Large intestine (tissue), 3 donors: ENCODE measurements at regions not wholly inside any gene's neighbourhood (a gene's known extent, or its start where the extent isn't known, plus 50 kb on each side); places are given as distances from the start of the nearest gene placed in this dataset.
"Not testable (repeated sequence)": the region's sequence is repeated elsewhere in the genome, so short reads cannot be mapped to it uniquely, and the experiment has no call there.

ENCODE experiments used
- DNase-seq, 2 donors: peaks; one replicate each; pipeline versions ENCODE4 v3.0.0 to v3.0.0-alpha.2; 2013
- H3K27ac ChIP-seq: one replicate; pipeline ENCODE4 v1.5.1; 2013; ENCODE audit warnings: low read length
- H3K27me3 ChIP-seq: 2 replicates; pipeline ENCODE4 v1.6.1; 2013; ENCODE audit warnings: low read length; ENCODE audit not compliant: control insufficient read depth, insufficient read depth
- H3K36me3 ChIP-seq: 2 replicates; pipeline ENCODE4 v1.6.1; 2013; ENCODE audit warnings: low read length; ENCODE audit not compliant: control insufficient read depth, insufficient read depth
- H3K4me1 ChIP-seq: one replicate; pipeline ENCODE4 v1.6.1; 2013; ENCODE audit warnings: low read length; ENCODE audit not compliant: control insufficient read depth, insufficient read depth
- H3K4me3 ChIP-seq: one replicate; pipeline ENCODE4 v1.5.1; 2013; ENCODE audit warnings: low read length
- H3K9me3 ChIP-seq: one replicate; pipeline ENCODE4 v1.6.1; 2013; ENCODE audit warnings: mild to moderate bottlenecking, low read depth, low read length, moderate library complexity; ENCODE audit not compliant: control insufficient read depth
- WGBS: methylation state at CpG from one replicate; pipeline ENCODE4 v1.1.5; 2013; ENCODE audit warnings: low lambda C conversion rate; ENCODE audit not compliant: insufficient coverage; 5-methylcytosine and 5-hydroxymethylcytosine counted together

DNA sequence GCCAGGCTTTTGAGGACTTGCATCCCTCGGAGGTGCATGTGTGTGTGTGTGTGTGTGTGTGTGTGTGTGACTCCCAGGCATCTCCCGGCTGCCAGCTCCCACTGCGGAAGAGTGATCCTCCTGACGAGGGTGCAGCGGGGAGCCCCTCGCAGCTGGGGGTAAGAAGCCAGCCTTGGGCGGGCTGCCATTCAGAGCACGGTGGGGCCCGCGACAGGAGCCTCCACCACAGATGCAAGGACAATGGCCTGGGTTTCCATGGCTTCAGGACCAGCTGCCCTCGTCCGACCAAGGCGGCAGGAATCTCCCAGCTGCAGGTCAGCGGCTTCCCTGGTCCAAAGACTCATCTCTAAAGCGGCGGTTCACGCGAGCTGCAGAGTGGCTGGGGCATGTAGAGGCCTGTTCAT, 908.5 kb downstream of the BRD1 start:
- DNase-seq: no peak
- Histone ChIP-seq H3K4me1 (no peaks in the 10 kb centered on the region), H3K36me3 (no peaks in the 10 kb centered on the region), H3K9me3 (no peaks in the 10 kb centered on the region), H3K27ac (no peak overlapping the region), H3K27me3 (no peaks in the 10 kb centered on the region), H3K4me3 (no peak overlapping the region)
- 100% methylated on average over 1 of the region's 18 CpGs for WGBS

DNA sequence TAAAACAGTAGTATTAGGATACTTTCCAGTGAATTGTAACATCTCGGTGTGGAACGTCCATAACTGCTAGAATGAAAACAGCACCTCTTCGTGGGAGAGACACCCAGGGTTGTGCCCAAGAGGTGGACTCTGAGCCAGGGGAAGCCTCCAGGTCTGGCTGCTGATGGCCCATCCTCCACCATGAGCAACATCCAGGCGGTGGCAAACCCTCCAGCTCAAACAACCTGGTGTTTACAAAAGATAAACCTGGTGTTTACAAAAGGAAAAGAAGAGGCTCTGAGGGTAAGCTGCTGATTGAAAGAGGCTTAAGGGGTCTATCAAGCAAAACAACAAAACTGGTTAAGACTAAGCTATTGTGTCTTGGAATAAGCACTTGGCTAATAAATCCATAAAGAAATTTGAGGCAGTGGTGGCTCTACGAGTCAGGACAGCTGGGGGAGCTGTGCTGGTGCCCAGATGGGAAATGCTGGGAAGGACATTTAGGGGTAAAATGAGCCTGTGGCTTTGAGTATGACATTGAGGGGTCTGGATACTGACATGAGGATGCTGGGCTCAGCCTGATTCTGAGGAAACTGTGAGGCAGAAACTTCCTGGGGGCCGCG, 909.0 kb downstream of the BRD1 start:
- no CpG with 5 or more reads among the region's 7 CpGs for WGBS
- no peak overlapping the region for H3K27ac ChIP-seq
- no peaks in the 10 kb centered on the region for H3K27me3 ChIP-seq
- no peaks in the 10 kb centered on the region for H3K9me3 ChIP-seq
- H3K4me1 ChIP-seq: no peaks in the 10 kb centered on the region
- DNase-seq: no peak
- H3K36me3 ChIP-seq: no peaks in the 10 kb centered on the region
- H3K4me3 ChIP-seq: no peak overlapping the region

DNA sequence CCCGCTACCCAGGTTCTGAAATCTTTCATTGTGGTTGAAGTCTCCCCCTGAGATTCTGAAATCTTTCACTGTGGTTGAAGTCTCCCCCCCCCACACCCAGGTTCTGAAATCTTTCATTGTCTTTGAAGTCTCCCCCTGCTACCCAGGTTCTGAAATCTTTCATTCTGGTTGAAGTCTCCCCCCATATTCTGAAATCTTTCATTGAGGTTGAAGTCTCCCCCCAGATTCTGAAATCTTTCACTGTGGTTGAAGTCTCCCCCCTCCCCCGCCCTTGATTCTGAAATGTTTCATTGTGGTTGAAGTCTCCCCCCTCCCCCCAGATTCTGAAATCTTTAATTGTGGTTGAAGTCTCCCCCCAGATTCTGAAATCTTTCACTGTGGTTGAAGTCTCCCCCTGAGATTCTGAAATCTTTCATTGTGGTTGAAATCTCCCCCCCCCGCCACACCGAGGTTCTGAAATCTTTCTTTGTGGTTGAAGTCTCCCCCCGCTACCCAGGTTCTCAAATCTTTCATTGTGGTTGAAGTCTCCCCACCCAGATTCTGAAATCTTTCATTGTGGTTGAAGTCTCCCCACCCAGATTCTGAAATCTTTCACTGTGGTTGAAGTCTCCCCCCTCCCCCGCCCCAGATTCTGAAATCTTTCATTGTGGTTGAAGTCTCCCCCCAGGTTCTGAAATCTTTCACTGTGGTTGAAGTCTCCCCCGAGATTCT, 915.2 kb downstream of the BRD1 start:
- not testable (repeated sequence) for H3K4me3 ChIP-seq, H3K4me1 ChIP-seq, H3K36me3 ChIP-seq, H3K27ac ChIP-seq, H3K27me3 ChIP-seq, DNase-seq, H3K9me3 ChIP-seq
- no CpG with 5 or more reads among the region's 7 CpGs for WGBS

DNA sequence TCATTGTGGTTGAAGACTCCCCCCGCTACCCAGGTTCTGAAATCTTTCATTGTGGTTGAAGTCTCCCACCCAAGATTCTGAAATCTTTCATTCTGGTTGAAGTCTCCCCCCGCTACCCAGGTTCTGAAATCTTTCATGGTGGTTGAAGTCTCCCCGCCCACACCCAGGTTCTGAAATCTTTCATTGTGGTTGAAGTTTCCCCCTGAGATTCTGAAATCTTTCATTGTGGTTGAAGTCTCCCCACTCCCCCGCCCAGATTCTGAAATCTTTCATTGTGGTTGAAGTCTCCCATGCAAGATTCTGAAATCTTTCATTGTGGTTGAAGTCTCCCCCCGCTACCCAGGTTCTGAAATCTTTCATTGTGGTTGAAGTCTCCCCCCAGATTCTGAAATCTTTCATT, 916.0 kb downstream of the BRD1 start:
- H3K4me1 ChIP-seq, H3K9me3 ChIP-seq, H3K4me3 ChIP-seq, H3K27ac ChIP-seq, H3K27me3 ChIP-seq, DNase-seq, H3K36me3 ChIP-seq: not testable (repeated sequence)
- no CpG with 5 or more reads among the region's 5 CpGs for WGBS

DNA sequence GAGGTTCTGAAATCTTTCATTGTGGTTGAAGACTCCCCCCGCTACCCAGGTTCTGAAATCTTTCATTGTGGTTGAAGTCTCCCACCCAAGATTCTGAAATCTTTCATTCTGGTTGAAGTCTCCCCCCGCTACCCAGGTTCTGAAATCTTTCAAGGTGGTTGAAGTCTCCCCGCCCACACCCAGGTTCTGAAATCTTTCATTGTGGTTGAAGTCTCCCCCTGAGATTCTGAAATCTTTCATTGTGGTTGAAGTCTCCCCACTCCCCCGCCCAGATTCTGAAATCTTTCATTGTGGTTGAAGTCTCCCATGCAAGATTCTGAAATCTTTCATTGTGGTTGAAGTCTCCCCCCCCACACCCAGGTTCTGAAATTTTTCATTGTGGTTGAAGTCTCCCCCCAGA, 916.6 kb downstream of the BRD1 start:
- not testable (repeated sequence) for H3K4me3 ChIP-seq, H3K36me3 ChIP-seq, H3K27ac ChIP-seq, H3K27me3 ChIP-seq, H3K4me1 ChIP-seq, DNase-seq, H3K9me3 ChIP-seq
- WGBS: no CpG with 5 or more reads among the region's 4 CpGs

DNA sequence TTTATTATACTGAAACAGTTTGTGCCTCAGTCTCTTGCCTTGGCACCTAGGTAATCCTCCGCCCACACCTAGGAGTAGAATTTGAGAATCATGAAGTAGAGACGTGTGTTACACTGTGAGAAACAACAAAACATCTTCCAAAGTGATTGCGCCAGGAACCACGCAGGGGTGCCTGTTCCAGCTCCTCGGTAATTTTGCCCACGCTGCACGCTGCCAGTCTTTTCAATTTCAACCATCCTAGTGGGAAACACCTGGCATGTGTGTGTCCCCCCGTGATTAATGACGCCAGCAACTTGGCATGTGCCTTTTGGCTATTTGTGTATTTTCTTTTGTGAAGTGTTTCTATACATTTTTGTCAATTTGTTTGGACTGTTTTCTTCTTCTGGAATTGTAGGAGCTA, 919.1 kb downstream of the BRD1 start:
- Histone ChIP-seq H3K36me3 (no peaks in the 10 kb centered on the region), H3K27ac (no peak overlapping the region), H3K4me1 (no peaks in the 10 kb centered on the region), H3K4me3 (no peak overlapping the region), H3K27me3 (no peaks in the 10 kb centered on the region), H3K9me3 (no peaks in the 10 kb centered on the region)
- 93% methylated on average over 5 of the region's 9 CpGs for WGBS
- DNase-seq: no peak

DNA sequence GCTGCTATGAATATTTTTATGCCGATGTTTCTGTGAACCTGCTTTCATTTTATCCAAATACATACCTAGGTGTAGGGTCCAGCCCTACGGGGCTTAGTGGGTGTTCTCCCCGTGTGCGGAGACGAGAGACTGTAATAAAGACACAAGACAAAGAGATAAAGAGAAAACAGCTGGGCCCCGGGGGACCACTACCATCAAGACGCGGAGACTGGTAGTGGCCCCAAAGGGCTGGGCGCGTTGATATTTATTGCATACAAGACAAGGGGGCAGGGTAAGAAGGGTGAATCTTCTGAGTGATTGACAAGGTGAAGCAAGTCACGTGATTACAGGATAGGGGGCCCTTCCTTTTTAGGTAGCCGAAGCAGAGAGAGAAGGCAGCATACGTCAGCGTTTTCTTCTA, 920.1 kb downstream of the BRD1 start:
- Histone ChIP-seq H3K36me3 (no peaks in the 10 kb centered on the region), H3K4me3 (no peak overlapping the region), H3K27me3 (no peaks in the 10 kb centered on the region), H3K27ac (no peak overlapping the region), H3K4me1 (no peaks in the 10 kb centered on the region), H3K9me3 (no peaks in the 10 kb centered on the region)
- no peak for DNase-seq
- no CpG with 5 or more reads among the region's 14 CpGs for WGBS

DNA sequence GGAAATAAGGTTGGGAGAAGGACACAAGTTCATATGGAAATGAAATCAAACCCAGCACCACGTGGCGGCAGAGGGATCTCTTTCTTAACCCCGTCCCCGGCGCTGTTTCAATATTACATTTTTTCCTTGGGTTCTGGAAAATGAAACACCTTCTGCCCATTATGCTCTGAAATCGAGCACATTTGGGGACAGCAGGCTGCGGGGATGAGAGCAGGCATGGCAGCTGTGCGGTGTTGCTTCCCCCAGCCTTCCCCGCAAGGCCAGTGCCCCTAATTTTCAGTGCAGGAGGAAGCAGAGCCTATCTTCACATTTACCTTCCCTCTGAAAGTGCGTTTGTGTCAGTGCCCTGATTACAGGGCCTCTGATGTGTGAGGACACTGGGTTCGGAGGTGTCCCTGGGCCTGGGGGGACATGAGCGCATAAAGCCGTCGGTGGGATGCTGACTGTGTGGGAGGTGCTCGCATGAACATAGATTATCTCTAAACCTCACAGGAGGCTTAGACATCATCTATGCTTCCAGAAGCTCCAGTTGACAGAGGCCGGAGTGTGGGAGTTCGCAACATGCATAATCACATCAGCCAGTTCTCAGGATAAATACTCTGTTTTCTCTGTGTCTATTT, 921.3 kb downstream of the BRD1 start:
- no peaks in the 10 kb centered on the region for H3K36me3 ChIP-seq
- DNase-seq: no peak
- H3K4me1 ChIP-seq: no peaks in the 10 kb centered on the region
- no peaks in the 10 kb centered on the region for H3K27me3 ChIP-seq
- no CpG with 5 or more reads among the region's 17 CpGs for WGBS
- no peak overlapping the region for H3K4me3 ChIP-seq
- H3K27ac ChIP-seq: no peak overlapping the region
- no peaks in the 10 kb centered on the region for H3K9me3 ChIP-seq

DNA sequence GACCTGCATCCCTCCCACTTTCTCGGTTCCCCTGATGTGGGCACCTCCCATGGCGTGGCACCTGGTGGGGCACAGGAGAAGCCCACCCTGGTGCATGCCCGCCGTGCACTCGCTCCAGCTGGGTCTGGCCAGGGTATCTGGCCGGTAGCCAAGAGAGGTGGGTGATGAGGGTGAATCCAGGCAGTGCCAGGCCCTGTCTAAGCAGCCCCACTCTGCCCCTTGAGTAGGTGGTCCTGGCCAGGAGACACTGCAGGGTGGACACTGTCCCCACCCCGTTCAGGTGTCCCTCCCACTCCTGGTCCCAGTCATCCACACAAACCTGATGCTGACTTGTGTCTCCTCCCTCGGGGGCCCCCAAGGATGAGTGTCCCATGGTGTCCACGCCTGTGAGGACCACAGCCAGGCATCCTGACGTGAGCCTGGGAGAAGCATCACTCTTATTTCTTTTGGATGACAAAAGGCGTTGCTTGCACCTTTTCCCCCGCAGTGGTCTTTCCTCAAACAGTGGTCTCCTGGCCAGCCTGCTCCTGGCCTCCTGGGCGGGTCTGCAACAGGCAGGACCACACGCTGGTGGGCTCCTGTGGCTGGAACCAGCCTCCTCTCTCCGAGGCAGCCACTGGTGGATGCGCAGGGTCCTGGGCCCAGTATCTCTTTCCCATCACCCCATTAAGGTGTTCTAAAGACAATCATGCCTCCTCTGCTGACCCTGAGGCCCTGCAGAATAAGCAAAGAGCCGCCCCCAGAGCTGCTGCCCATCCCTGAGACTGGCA, 922.3 kb downstream of the BRD1 start:
- Histone ChIP-seq H3K4me1 (no peaks in the 10 kb centered on the region), H3K36me3 (no peaks in the 10 kb centered on the region), H3K27me3 (no peaks in the 10 kb centered on the region), H3K4me3 (no peak overlapping the region), H3K9me3 (no peaks in the 10 kb centered on the region), H3K27ac (no peak overlapping the region)
- no CpG with 5 or more reads among the region's 17 CpGs for WGBS
- no peak for DNase-seq

DNA sequence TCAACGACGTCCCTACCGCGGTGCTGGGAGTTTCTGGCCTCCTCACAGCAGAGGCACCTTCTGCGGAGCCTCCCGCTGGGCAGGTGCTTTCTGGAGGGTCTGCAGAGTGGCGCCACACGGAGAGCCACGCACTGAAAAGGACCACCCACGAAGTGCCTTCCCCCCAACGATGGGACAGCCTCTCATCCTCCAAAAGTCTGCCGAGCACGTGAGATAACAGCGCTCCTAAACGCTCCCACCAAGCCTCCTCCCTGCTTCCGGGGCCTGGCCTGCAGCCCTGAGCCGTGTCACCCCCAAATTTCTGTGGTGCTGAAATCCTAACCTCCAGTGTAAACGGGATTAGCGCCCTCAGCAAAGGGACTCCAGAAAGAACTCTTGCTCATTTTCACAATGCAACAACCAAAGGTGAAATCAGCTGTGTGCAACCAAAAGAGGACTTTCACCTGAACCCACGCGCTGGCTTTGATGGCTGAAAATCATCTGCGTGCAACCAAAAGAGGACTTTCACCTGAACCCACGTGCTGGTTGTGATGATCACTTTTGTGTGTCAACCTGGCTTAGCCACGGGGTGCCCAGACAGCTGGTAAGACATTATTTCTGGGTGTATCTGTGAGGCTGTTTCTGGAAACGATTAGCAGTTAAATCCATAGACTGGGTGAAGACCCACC, 924.6 kb downstream of the BRD1 start:
- Histone ChIP-seq H3K27ac (no peak overlapping the region), H3K9me3 (no peaks in the 10 kb centered on the region), H3K4me1 (no peaks in the 10 kb centered on the region), H3K36me3 (no peaks in the 10 kb centered on the region), H3K27me3 (no peaks in the 10 kb centered on the region), H3K4me3 (no peak overlapping the region)
- no peak for DNase-seq
- no CpG with 5 or more reads among the region's 25 CpGs for WGBS
